Upper lobe of left lung (tissue), 6 donors: ENCODE measurements at regions not wholly inside any gene's neighbourhood (a gene's known extent, or its start where the extent isn't known, plus 50 kb on each side); places are given as distances from the start of the nearest gene placed in this dataset.

ENCODE experiments used
- ATAC-seq, 2 donors: fragments of 200-7000 bp; cut with Tn5 transposase; one replicate each; pipeline ENCODE4 v1.9.1; 2022; ENCODE audit warnings: mild to moderate bottlenecking in 2 of 2, moderate library complexity in 2 of 2; ENCODE audit not compliant: low FRiP score in 2 of 2
- DNase-seq, 2 donors: peaks; one replicate each; pipeline ENCODE4 v3.0.0-alpha.2; 2019 to 2020
- H3K27ac ChIP-seq, 4 donors: fragments of 200-600 bp; sonication (generic); one replicate each; pipeline ENCODE4 v1.5.1; 2016 to 2019
- H3K27me3 ChIP-seq, 4 donors: fragments of 200-600 bp; sonication (generic); one replicate each; pipeline ENCODE4 v1.5.1; 2017 to 2019
- H3K36me3 ChIP-seq, 4 donors: fragments of 200-600 bp; sonication (generic); one replicate each; pipeline ENCODE4 v1.5.1; 2016 to 2019
- H3K4me1 ChIP-seq, 4 donors: fragments of 200-600 bp; sonication (generic); one replicate each; pipeline ENCODE4 v1.5.1; 2018 to 2019
- H3K4me3 ChIP-seq, 4 donors: fragments of 200-600 bp; sonication (generic); one replicate each; pipeline ENCODE4 v1.5.1; 2017 to 2019; ENCODE audit warnings: mild to moderate bottlenecking in 2 of 4, moderate library complexity in 1 of 4
- H3K9me3 ChIP-seq, 4 donors: fragments of 200-600 bp; sonication (generic); one replicate each; pipeline ENCODE4 v1.5.1; 2018 to 2019
- EP300 ChIP-seq, 4 donors: sonication (generic); formaldehyde crosslinking; IDR thresholded peaks; one replicate each; pipeline ENCODE4 v1.5.1; 2017; ENCODE audit warnings: antibody characterized with exemption in 4 of 4, control low read depth in 2 of 4
- POLR2A ChIP-seq, 4 donors: fragments of 450-650 bp; IDR thresholded peaks; one replicate each; pipeline ENCODE4 v1.5.1; 2016 to 2017; ENCODE audit warnings: antibody characterized with exemption in 4 of 4, mild to moderate bottlenecking in 2 of 4
- POLR2AphosphoS5 ChIP-seq, 2 donors: sonication (generic); formaldehyde crosslinking; IDR thresholded peaks; one replicate each; pipeline ENCODE4 v1.5.1; 2017; ENCODE audit warnings: antibody characterized with exemption in 2 of 2
- WGBS, 2 donors: methylation state at CpG; one replicate each; pipeline ENCODE4 v1.1.5; 2017 to 2018; 5-methylcytosine and 5-hydroxymethylcytosine counted together
- TF ChIP-seq, protein P1 (sequence below), 6 experiments: fragments of 450-650 bp in 4 of 6; fragments of 200-600 bp in 2 of 6; sonication (generic) in 2 of 6; IDR thresholded peaks; one replicate each; pipeline ENCODE4 v1.5.1; 2016 to 2019; ENCODE audit warnings: antibody characterized with exemption in 6 of 6
- donor health status: DM: no; HTN: no; CAD: no; lungs with moderate emphysema.
- donor health status: DM: no; HTN: yes; CAD: no; lungs with severe emphysema.

DNA sequence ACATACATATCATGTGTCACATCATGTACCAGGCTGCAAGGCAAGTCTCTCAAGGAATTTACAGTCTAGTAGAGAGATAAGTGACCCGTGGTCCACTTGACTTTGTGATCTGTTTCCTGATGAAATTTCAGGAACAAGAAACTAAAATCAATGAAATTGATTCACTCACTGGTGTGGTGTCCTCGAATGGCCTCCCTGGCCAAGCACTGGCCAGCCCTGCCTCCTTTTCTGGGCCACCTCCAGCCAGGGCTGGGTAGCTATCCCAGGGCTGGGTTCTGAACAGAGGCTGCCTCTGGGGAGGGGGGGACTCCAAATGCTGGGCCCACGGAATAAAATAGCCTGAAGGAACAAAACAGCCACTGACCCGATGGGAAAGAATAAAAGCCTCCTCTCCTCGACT lies 182.2 kb downstream of the HERPUD2 start:
- Histone ChIP-seq H3K36me3 (no peaks in the 10 kb centered on the region), H3K4me3 (no peak overlapping the region), H3K9me3 (no peaks in the 10 kb centered on the region), H3K4me1 (no peaks in the 10 kb centered on the region), H3K27ac (no peak overlapping the region), H3K27me3 (no peaks in the 10 kb centered on the region)
- ATAC-seq = no peak
- TF ChIP-seq POLR2A (IDR thresholded peaks at IDR 0.05) (no peak), POLR2AphosphoS5 (IDR thresholded peaks at IDR 0.05) (no peak), EP300 (IDR thresholded peaks at IDR 0.05) (no peak)
- TF ChIP-seq, protein P1, sequence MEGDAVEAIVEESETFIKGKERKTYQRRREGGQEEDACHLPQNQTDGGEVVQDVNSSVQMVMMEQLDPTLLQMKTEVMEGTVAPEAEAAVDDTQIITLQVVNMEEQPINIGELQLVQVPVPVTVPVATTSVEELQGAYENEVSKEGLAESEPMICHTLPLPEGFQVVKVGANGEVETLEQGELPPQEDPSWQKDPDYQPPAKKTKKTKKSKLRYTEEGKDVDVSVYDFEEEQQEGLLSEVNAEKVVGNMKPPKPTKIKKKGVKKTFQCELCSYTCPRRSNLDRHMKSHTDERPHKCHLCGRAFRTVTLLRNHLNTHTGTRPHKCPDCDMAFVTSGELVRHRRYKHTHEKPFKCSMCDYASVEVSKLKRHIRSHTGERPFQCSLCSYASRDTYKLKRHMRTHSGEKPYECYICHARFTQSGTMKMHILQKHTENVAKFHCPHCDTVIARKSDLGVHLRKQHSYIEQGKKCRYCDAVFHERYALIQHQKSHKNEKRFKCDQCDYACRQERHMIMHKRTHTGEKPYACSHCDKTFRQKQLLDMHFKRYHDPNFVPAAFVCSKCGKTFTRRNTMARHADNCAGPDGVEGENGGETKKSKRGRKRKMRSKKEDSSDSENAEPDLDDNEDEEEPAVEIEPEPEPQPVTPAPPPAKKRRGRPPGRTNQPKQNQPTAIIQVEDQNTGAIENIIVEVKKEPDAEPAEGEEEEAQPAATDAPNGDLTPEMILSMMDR (IDR thresholded peaks at IDR 0.05) = no peak
- no peak for DNase-seq
- WGBS, 2 donors = 74 to 76% methylated on average over 5 of the region's 5 CpGs

- ATAC-seq = no peak
- no peak for DNase-seq
Observed at GRCh38 chr7:35508623-35509400, 186.1 kb downstream of the HERPUD2 start.

GRCh38 chr7:35505066-35505465 lies 189.9 kb downstream of the HERPUD2 start:
- WGBS, 2 donors = 43 to 47% methylated on average over 7 of the region's 7 CpGs
- DNase-seq (peak in 1 of 2 donors; percentile 30), ATAC-seq (no peak)
- Histone ChIP-seq H3K4me1 (peaks cover 0 to 6% (median 0%) of the 10 kb centered on the region in 4 donors), H3K36me3 (no peaks in the 10 kb centered on the region), H3K27ac (no peak overlapping the region), H3K27me3 (no peaks in the 10 kb centered on the region), H3K9me3 (no peaks in the 10 kb centered on the region), H3K4me3 (no peak overlapping the region)
- TF ChIP-seq POLR2AphosphoS5 (IDR thresholded peaks at IDR 0.05) (no peak), EP300 (IDR thresholded peaks at IDR 0.05) (no peak), POLR2A (IDR thresholded peaks at IDR 0.05) (no peak)
- TF ChIP-seq, protein P1 (IDR thresholded peaks at IDR 0.05) = no peak

More at GRCh38 chr7:35508623-35509400, 186.1 kb downstream of the HERPUD2 start:
- 61 to 79% methylated on average over 3 of the region's 3 CpGs for WGBS, 2 donors
- Histone ChIP-seq H3K4me1 (peaks cover 0 to 6% (median 0%) of the 10 kb centered on the region in 4 donors), H3K9me3 (no peaks in the 10 kb centered on the region), H3K36me3 (no peaks in the 10 kb centered on the region), H3K27ac (no peak overlapping the region), H3K4me3 (no peak overlapping the region), H3K27me3 (no peaks in the 10 kb centered on the region)
- TF ChIP-seq, protein P1 (IDR thresholded peaks at IDR 0.05) = no peak
- TF ChIP-seq POLR2A (IDR thresholded peaks at IDR 0.05) (no peak), POLR2AphosphoS5 (IDR thresholded peaks at IDR 0.05) (no peak), EP300 (IDR thresholded peaks at IDR 0.05) (no peak)

DNA sequence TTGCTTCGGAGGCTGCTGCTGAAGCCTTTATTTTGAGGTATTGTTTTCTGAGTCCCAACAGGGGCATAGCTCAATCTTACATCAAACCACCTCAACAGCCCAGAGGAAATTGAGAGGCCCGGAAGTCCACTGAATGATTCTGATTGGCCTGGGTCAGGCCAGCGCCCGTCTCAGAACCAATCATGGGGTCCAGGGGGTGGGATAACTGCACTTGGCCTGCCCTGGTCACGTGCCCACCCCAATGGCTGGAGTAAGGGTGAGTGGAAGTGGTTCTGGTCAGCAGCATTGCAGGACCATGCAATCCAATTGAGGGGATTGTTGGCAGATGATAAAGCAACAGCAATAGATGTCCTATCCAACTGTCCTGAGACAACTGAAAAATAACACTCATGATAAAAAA lies 190.6 kb downstream of the HERPUD2 start:
- H3K4me1 ChIP-seq = peaks cover 0 to 6% (median 0%) of the 10 kb centered on the region in 4 donors
- TF ChIP-seq POLR2AphosphoS5 (IDR thresholded peaks at IDR 0.05) (no peak), EP300 (IDR thresholded peaks at IDR 0.05) (no peak), POLR2A (IDR thresholded peaks at IDR 0.05) (no peak)
- TF ChIP-seq, protein P1 (IDR thresholded peaks at IDR 0.05) = no peak
- DNase-seq (no peak), ATAC-seq (no peak)
- no peaks in the 10 kb centered on the region for H3K36me3 ChIP-seq
- no peaks in the 10 kb centered on the region for H3K9me3 ChIP-seq
- no peak overlapping the region for H3K4me3 ChIP-seq
- no peaks in the 10 kb centered on the region for H3K27me3 ChIP-seq
- WGBS, 2 donors = 91 to 95% methylated on average over 4 to 5 of the region's 5 CpGs
- H3K27ac ChIP-seq = no peak overlapping the region

- H3K9me3 ChIP-seq = no peaks in the 10 kb centered on the region
- no peaks in the 10 kb centered on the region for H3K27me3 ChIP-seq
- H3K27ac ChIP-seq = no peak overlapping the region
- no peak for DNase-seq
- H3K36me3 ChIP-seq = no peaks in the 10 kb centered on the region
- no peak for ATAC-seq
- WGBS, 2 donors = 74 to 88% methylated on average over 3 of the region's 3 CpGs
- H3K4me3 ChIP-seq = no peak overlapping the region
- H3K4me1 ChIP-seq = peaks cover 0 to 6% (median 0%) of the 10 kb centered on the region in 4 donors
- no peak for TF ChIP-seq EP300 (IDR thresholded peaks at IDR 0.05)
- TF ChIP-seq POLR2AphosphoS5 (IDR thresholded peaks at IDR 0.05) = no peak
- TF ChIP-seq, protein P1 (IDR thresholded peaks at IDR 0.05) = no peak
- TF ChIP-seq POLR2A (IDR thresholded peaks at IDR 0.05) = no peak
Observed at GRCh38 chr7:35501681-35502080, 193.3 kb downstream of the HERPUD2 start.
